Lung (tissue), 11 donors: ENCODE measurements at regions not wholly inside any gene's neighbourhood (a gene's known extent, or its start where the extent isn't known, plus 50 kb on each side); places are given as distances from the start of the nearest gene placed in this dataset.

Experiments
- ATAC-seq: fragments of 200-7000 bp; cut with Tn5 transposase; one replicate; pipeline ENCODE4 v1.9.1; 2020; ENCODE audit warnings: moderate number of reproducible peaks; ENCODE audit not compliant: insufficient read depth, low FRiP score
- DNase-seq, 3 donors: peaks; one replicate each; pipeline ENCODE4 v3.0.0-alpha.2; 2013 to 2017
- H3K27ac ChIP-seq, 2 donors: one replicate each; pipeline ENCODE4 v1.5.1; 2013; ENCODE audit warnings: mild to moderate bottlenecking in 2 of 2, moderate library complexity in 2 of 2, control low read depth in 1 of 2, inconsistent platforms in 1 of 2, low read depth in 1 of 2, low read length in 1 of 2
- H3K27me3 ChIP-seq, 3 donors: one replicate each; pipeline ENCODE4 v1.5.1; 2013; ENCODE audit warnings: low read length in 2 of 3; ENCODE audit not compliant: control insufficient read depth in 3 of 3, insufficient read depth in 3 of 3
- H3K36me3 ChIP-seq, 4 donors: one replicate each; pipeline ENCODE4 v1.5.1; 2013; ENCODE audit warnings: low read length in 4 of 4, mild to moderate bottlenecking in 1 of 4, moderate library complexity in 1 of 4; ENCODE audit not compliant: control insufficient read depth in 4 of 4, insufficient read depth in 4 of 4
- H3K4me1 ChIP-seq, 5 donors: one replicate each; pipeline ENCODE4 v1.5.1; 2013; ENCODE audit warnings: low read length in 5 of 5, mild to moderate bottlenecking in 2 of 5, moderate library complexity in 1 of 5; ENCODE audit not compliant: control insufficient read depth in 5 of 5, insufficient read depth in 5 of 5
- H3K4me3 ChIP-seq: one replicate; pipeline ENCODE4 v1.5.1; 2013; ENCODE audit warnings: mild to moderate bottlenecking, control low read depth, moderate library complexity
- H3K9ac ChIP-seq, 2 donors: one replicate each; pipeline ENCODE4 v1.5.1; 2013; ENCODE audit warnings: low read length in 2 of 2, control low read depth in 1 of 2; ENCODE audit not compliant: insufficient read depth in 1 of 2
- H3K9me3 ChIP-seq, 4 donors: one replicate each; pipeline ENCODE4 v1.5.1; 2013; ENCODE audit warnings: low read length in 3 of 4, mild to moderate bottlenecking in 1 of 4, moderate library complexity in 1 of 4; ENCODE audit not compliant: control insufficient read depth in 4 of 4, insufficient read depth in 3 of 4
- WGBS, 2 donors: extraction: QIAGEN DNeasy Blood & Tissue Kit; methylation state at CpG; one replicate each; pipeline ENCODE4 v1.1.7; 2013; 5-methylcytosine and 5-hydroxymethylcytosine counted together
- TF ChIP-seq, protein P1 (sequence below): IDR thresholded peaks from 2 replicates; pipeline ENCODE4 v1.5.1; 2012; ENCODE audit warnings: mild to moderate bottlenecking; ENCODE audit errors: control extremely low read depth, extremely low read depth
- donor health status: control.
- donor health status: control.
- donor health status: Bipolar disorder and iron deficiency.
- donor health status: healthy.
- donor health status: DM: yes; HTN: yes; CAD: no.

GRCh38 chr5:66438087-66438486 lies 158.1 kb upstream of the MAST4 start:
- DNase-seq = no peak
- H3K27ac ChIP-seq = no peak overlapping the region
- 93 to 94% methylated on average over 4 of the region's 4 CpGs for WGBS, 2 donors
- no peaks in the 10 kb centered on the region for H3K9me3 ChIP-seq
- no peak overlapping the region for H3K9ac ChIP-seq
- no peak for ATAC-seq
- H3K4me3 ChIP-seq = no peak overlapping the region
- TF ChIP-seq, protein P1, sequence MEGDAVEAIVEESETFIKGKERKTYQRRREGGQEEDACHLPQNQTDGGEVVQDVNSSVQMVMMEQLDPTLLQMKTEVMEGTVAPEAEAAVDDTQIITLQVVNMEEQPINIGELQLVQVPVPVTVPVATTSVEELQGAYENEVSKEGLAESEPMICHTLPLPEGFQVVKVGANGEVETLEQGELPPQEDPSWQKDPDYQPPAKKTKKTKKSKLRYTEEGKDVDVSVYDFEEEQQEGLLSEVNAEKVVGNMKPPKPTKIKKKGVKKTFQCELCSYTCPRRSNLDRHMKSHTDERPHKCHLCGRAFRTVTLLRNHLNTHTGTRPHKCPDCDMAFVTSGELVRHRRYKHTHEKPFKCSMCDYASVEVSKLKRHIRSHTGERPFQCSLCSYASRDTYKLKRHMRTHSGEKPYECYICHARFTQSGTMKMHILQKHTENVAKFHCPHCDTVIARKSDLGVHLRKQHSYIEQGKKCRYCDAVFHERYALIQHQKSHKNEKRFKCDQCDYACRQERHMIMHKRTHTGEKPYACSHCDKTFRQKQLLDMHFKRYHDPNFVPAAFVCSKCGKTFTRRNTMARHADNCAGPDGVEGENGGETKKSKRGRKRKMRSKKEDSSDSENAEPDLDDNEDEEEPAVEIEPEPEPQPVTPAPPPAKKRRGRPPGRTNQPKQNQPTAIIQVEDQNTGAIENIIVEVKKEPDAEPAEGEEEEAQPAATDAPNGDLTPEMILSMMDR = no peak
- peaks cover 0 to 26% (median 7%) of the 10 kb centered on the region in 5 donors for H3K4me1 ChIP-seq
- no peaks in the 10 kb centered on the region for H3K27me3 ChIP-seq
- no peaks in the 10 kb centered on the region for H3K36me3 ChIP-seq

GRCh38 chr5:66438696-66439095 lies 157.5 kb upstream of the MAST4 start:
- TF ChIP-seq, protein P1 = no peak
- no peak overlapping the region for H3K27ac ChIP-seq

GRCh38 chr5:66440202-66440680 lies 156.0 kb upstream of the MAST4 start:
- DNase-seq (peak; percentile 22 to 71 (median 52)), ATAC-seq (no peak)
- Histone ChIP-seq H3K36me3 (no peaks in the 10 kb centered on the region), H3K9me3 (no peaks in the 10 kb centered on the region), H3K4me1 (peaks cover 0 to 34% (median 10%) of the 10 kb centered on the region in 5 donors), H3K27ac (peak overlapping the region in 1 of 2 donors; percentile 41), H3K9ac (no peak overlapping the region), H3K27me3 (no peaks in the 10 kb centered on the region), H3K4me3 (no peak overlapping the region)
- 58 to 77% methylated on average over 5 of the region's 5 CpGs for WGBS, 2 donors
- TF ChIP-seq, protein P1 = no peak

More at GRCh38 chr5:66438696-66439095, 157.5 kb upstream of the MAST4 start:
- no peak for ATAC-seq
- Histone ChIP-seq H3K4me1 (peaks cover 0 to 31% (median 10%) of the 10 kb centered on the region in 5 donors), H3K9ac (no peak overlapping the region), H3K36me3 (no peaks in the 10 kb centered on the region), H3K4me3 (no peak overlapping the region), H3K27me3 (no peaks in the 10 kb centered on the region), H3K9me3 (no peaks in the 10 kb centered on the region)
- 86 to 92% methylated on average over 3 of the region's 3 CpGs for WGBS, 2 donors
- DNase-seq = no peak

DNA sequence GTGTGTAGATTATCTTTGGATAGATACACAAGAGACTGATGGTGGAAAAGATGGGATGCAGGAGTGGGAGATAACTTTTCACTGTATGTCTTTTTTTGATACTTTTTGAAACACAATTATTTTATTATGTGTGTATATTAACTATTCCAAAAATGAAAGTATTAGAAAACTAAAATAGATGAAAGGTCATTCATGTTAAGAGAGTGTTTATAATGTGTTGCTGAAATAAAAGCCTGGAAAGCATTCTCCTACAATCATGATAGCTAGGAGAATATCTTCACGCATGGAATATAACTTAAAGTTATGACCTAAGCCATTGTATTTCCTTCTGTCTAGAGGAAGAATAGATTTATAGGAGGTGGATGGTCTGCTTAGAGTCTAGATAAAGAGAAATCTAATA lies 154.8 kb upstream of the MAST4 start:
- Histone ChIP-seq H3K4me1 (peaks cover 0 to 34% (median 10%) of the 10 kb centered on the region in 5 donors), H3K9ac (no peak overlapping the region), H3K27ac (no peak overlapping the region), H3K27me3 (no peaks in the 10 kb centered on the region), H3K4me3 (no peak overlapping the region), H3K9me3 (no peaks in the 10 kb centered on the region), H3K36me3 (no peaks in the 10 kb centered on the region)
- 84 to 88% methylated on average over 1 of the region's 1 CpG for WGBS, 2 donors
- peak in 2 of 3 donors; percentile 70 to 79 for DNase-seq
- TF ChIP-seq, protein P1 = no peak
- ATAC-seq = no peak
